ENCODE measurements at regions not wholly inside any gene's neighbourhood (a gene's known extent, or its start where the extent isn't known, plus 50 kb on each side); places are given as distances from the start of the nearest gene placed in this dataset.

- DNase-seq (ENCODE audit: low read depth), result no peak
- no peak for TF ChIP-seq MYC (IDR thresholded peaks at IDR 0.05; ENCODE audit: low read depth, low read length)
- TF ChIP-seq POLR2A (IDR thresholded peaks at IDR 0.05; ENCODE audit: extremely low read depth, insufficient read length), result no peak
- no peak for TF ChIP-seq CTCF (IDR thresholded peaks at IDR 0.05; ENCODE audit: low read depth, low read length)
- TF ChIP-seq MAX (IDR thresholded peaks at IDR 0.05; ENCODE audit: low read depth, low read length), result no peak
- H3K4me3 ChIP-seq (ENCODE audit: low read depth, low read length), result no peak overlapping the region
These were observed 93.4 kb downstream of the IL12A start for GRCh38 chr3:160081958-160082533.

- H3K4me3 ChIP-seq (ENCODE audit: low read depth, low read length), result no peak overlapping the region
- TF ChIP-seq MAX (IDR thresholded peaks at IDR 0.05; ENCODE audit: low read depth, low read length) (no peak), POLR2A (IDR thresholded peaks at IDR 0.05; ENCODE audit: extremely low read depth, insufficient read length) (no peak), CTCF (IDR thresholded peaks at IDR 0.05; ENCODE audit: low read depth, low read length) (no peak), MYC (IDR thresholded peaks at IDR 0.05; ENCODE audit: low read depth, low read length) (no peak)
- no peak for DNase-seq (ENCODE audit: low read depth)
These were observed 96.4 kb downstream of the IL12A start for GRCh38 chr3:160084998-160085397.

- no peak for DNase-seq (ENCODE audit: low read depth)
These were observed 100.0 kb downstream of the IL12A start for GRCh38 chr3:160088492-160089137.

GRCh38 chr3:160090653-160091052 lies 102.0 kb downstream of the IL12A start:
- TF ChIP-seq MAX (IDR thresholded peaks at IDR 0.05; ENCODE audit: low read depth, low read length), result no peak
- TF ChIP-seq CTCF (IDR thresholded peaks at IDR 0.05; ENCODE audit: low read depth, low read length), result no peak
- no peak for TF ChIP-seq POLR2A (IDR thresholded peaks at IDR 0.05; ENCODE audit: extremely low read depth, insufficient read length)
- TF ChIP-seq MYC (IDR thresholded peaks at IDR 0.05; ENCODE audit: low read depth, low read length), result no peak
- no peak for DNase-seq (ENCODE audit: low read depth)
- no peak overlapping the region for H3K4me3 ChIP-seq (ENCODE audit: low read depth, low read length)

More at GRCh38 chr3:160088492-160089137, 100.0 kb downstream of the IL12A start:
- no peak overlapping the region for H3K4me3 ChIP-seq (ENCODE audit: low read depth, low read length)
- TF ChIP-seq MAX (IDR thresholded peaks at IDR 0.05; ENCODE audit: low read depth, low read length) (no peak), POLR2A (IDR thresholded peaks at IDR 0.05; ENCODE audit: extremely low read depth, insufficient read length) (no peak), CTCF (IDR thresholded peaks at IDR 0.05; ENCODE audit: low read depth, low read length) (no peak), MYC (IDR thresholded peaks at IDR 0.05; ENCODE audit: low read depth, low read length) (no peak)

GRCh38 chr3:160091441-160091840 lies 102.8 kb downstream of the IL12A start:
- no peak for DNase-seq (ENCODE audit: low read depth)
- no peak overlapping the region for H3K4me3 ChIP-seq (ENCODE audit: low read depth, low read length)
- TF ChIP-seq MAX (IDR thresholded peaks at IDR 0.05; ENCODE audit: low read depth, low read length) (no peak), POLR2A (IDR thresholded peaks at IDR 0.05; ENCODE audit: extremely low read depth, insufficient read length) (no peak), CTCF (IDR thresholded peaks at IDR 0.05; ENCODE audit: low read depth, low read length) (no peak), MYC (IDR thresholded peaks at IDR 0.05; ENCODE audit: low read depth, low read length) (no peak)
